GM10248 (cell line): ENCODE measurements at regions not wholly inside any gene's neighbourhood (a gene's known extent, or its start where the extent isn't known, plus 50 kb on each side); places are given as distances from the start of the nearest gene placed in this dataset.
"Not testable (repeated sequence)": the region's sequence is repeated elsewhere in the genome, so short reads cannot be mapped to it uniquely, and the experiment has no call there.

Experiments used
- CTCF ChIA-PET: fragments of 300-600 bp; sonication (Branson Sonifier 250); formaldehyde crosslinking; extraction: SDS; loops from one replicate; lab custom pipeline; 2021; ENCODE audit warnings: antibody characterized with exemption; lab: Yijun Ruan, JAX
- POLR2A ChIA-PET: fragments of 350-650 bp; sonication (Branson Sonifier 250); formaldehyde crosslinking; extraction: SDS; loops from one replicate; lab custom pipeline; 2020; ENCODE audit warnings: antibody characterized with exemption; lab: Yijun Ruan, JAX
- DNase-seq: peaks from one replicate; pipeline ENCODE4 v3.0.0; 2012; ENCODE audit errors: extremely low spot score
- TF ChIP-seq, protein P1 (sequence below): IDR thresholded peaks from 2 replicates; pipeline ENCODE4 v1.5.1; 2012; ENCODE audit warnings: mild to moderate bottlenecking, low read depth; ENCODE audit errors: extremely low read depth, missing control alignments, control extremely low read depth

GRCh38 chr10:55519264-55519663, 718.2 kb upstream of the PCDH15 start:
- POLR2A ChIA-PET: no interaction called here
- DNase-seq: no peak
- CTCF ChIA-PET: interaction anchor here (1.4 kb wide), 1 partner anchor 13 kb away, joined by 3 read pairs; no protein-coding TSS in a partner anchor
- TF ChIP-seq, protein P1, sequence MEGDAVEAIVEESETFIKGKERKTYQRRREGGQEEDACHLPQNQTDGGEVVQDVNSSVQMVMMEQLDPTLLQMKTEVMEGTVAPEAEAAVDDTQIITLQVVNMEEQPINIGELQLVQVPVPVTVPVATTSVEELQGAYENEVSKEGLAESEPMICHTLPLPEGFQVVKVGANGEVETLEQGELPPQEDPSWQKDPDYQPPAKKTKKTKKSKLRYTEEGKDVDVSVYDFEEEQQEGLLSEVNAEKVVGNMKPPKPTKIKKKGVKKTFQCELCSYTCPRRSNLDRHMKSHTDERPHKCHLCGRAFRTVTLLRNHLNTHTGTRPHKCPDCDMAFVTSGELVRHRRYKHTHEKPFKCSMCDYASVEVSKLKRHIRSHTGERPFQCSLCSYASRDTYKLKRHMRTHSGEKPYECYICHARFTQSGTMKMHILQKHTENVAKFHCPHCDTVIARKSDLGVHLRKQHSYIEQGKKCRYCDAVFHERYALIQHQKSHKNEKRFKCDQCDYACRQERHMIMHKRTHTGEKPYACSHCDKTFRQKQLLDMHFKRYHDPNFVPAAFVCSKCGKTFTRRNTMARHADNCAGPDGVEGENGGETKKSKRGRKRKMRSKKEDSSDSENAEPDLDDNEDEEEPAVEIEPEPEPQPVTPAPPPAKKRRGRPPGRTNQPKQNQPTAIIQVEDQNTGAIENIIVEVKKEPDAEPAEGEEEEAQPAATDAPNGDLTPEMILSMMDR: no peak

DNA sequence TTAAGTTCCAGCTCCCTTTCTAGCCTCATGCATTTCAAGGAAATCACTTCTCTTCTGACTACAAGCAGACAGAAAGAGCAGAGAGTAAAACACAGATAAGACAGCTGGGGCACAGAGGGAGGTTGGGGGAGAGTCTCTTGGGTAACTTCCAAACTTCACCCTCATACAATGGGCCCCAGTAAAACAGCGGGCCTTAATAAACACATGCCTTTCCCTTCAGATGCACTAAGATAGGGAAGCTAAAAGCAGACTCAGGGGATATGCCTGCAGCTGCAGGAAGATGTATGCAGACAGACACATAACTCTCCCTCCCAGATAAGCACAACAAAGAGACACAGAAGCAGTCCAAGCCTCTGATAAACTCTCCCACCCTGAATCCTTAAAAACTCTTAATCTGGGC, 717.4 kb upstream of the PCDH15 start:
- DNase-seq: not testable (repeated sequence)
- ChIA-PET POLR2A (interaction anchor here (0.7 kb wide), 1 partner anchor 12 kb away, joined by 3 read pairs; no protein-coding TSS in a partner anchor), CTCF (interaction anchor here (1.1 kb wide), 2 partner anchors 35 to 36 kb away, joined by 3 read pairs; no protein-coding TSS in a partner anchor)

DNA sequence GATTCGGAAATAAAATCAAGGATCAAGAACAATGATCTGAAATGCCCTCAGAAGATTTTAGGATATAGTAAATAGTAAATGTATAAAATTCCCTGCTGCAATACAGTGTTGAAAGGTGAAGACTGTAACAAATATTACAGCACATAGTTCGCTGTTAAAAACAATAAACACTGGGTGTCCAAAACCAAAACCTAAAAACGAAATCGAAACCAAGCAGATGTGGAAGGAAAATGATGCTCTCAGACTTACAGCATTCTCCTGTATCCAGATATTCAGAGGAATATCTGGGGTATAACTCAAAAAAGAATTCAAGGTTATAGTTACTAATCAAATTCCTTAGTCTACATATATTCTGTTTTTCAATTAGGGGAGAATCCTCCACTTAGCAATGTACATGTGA, 708.1 kb upstream of the PCDH15 start:
- CTCF ChIA-PET: no interaction called here
- no peak for DNase-seq

DNA sequence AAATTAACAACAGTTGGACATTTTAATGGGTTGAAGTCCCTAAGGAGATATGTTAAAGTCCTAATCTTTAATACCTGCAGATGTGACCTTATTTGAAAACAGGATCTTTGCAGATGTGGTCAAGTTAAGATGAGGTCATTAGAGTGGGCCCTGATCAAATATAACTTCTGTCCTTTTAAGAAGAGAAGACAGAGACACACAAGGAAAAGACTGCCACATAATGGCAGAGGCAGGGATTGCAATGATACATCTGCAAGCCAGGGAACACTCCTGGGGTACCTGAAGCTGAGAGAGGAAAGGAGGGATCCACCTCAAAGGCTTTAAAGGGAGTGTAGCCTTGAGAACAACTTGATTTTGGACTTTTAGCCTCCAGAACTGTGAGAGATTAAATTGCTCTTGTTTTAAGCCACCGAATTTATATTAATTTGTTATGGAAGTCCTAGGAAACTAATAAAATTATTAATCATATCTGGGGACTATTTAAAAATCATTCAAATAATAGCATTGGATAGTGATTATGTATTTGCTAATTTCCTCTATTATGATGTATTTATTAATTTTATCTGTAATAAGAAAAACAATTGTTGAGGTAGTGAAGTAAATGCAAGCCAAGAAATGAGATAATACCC, 700.0 kb upstream of the PCDH15 start:
- CTCF ChIA-PET: interaction anchor here (0.7 to 1.1 kb wide), 2 partner anchors 9 to 32 kb away, joined by 4 to 5 read pairs; no protein-coding TSS in a partner anchor
- POLR2A ChIA-PET: no interaction called here
- DNase-seq: peak; percentile 5
- TF ChIP-seq, protein P1: peak; percentile 69

More for the DNA sequence above, 708.1 kb upstream of the PCDH15 start:
- POLR2A ChIA-PET: no interaction called here
- TF ChIP-seq, protein P1: no peak

GRCh38 chr10:55497893-55498499, 697.0 kb upstream of the PCDH15 start:
- TF ChIP-seq, protein P1: no peak
- CTCF ChIA-PET: no interaction called here
- DNase-seq: no peak
- POLR2A ChIA-PET: no interaction called here

DNA sequence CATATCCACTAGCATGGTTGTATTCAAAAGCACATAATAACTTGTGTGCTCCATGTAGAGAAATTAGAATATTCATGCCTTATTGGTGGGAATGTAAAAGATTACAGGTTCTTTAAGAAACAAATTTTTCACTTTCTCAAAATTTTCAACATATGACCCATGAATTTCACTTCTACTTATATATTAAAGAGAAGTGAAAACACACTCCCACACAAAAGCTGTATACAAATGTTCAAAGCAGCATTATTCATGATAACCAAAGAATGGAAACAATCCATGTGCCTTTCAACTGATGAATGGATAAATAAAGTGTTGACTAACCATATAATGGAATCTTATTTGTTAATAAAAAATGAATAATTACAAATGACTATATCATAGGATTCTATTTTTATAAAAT, 694.5 kb upstream of the PCDH15 start:
- CTCF ChIA-PET: no interaction called here
- no peak for DNase-seq
- TF ChIP-seq, protein P1: no peak
- POLR2A ChIA-PET: no interaction called here

- no peak for DNase-seq
- ChIA-PET CTCF (interaction anchor here (1.0 to 1.7 kb wide), 4 partner anchors 9 to 15 kb away, joined by 3 to 6 read pairs (median 4); no protein-coding TSS in a partner anchor), POLR2A (interaction anchor here (0.6 kb wide), 1 partner anchor 100 kb away, joined by 3 read pairs; no protein-coding TSS in a partner anchor)
These were observed 690.7 kb upstream of the PCDH15 start for GRCh38 chr10:55491712-55492111.

More at GRCh38 chr10:55491712-55492111, 690.7 kb upstream of the PCDH15 start:
- TF ChIP-seq, protein P1: no peak
